ENCODE measurements at regions not wholly inside any gene's neighbourhood (a gene's known extent, or its start where the extent isn't known, plus 50 kb on each side); places are given as distances from the start of the nearest gene placed in this dataset.

- Histone ChIP-seq H3K9me1 (replicated peaks; ENCODE audit: control insufficient read depth, extremely low read depth, insufficient read depth, low read length) (no peaks in the 10 kb centered on the region), H3K27ac (ENCODE audit: insufficient read depth, low read depth, low read length) (no peak overlapping the region), H4K20me1 (replicated peaks; ENCODE audit: control insufficient read depth, extremely low read depth, insufficient read depth, low read length) (no peaks in the 10 kb centered on the region), H3K4me2 (ENCODE audit: insufficient read depth, low read length) (no peak overlapping the region), H3K27me3 (ENCODE audit: control insufficient read depth in 2 of 2, insufficient read depth in 2 of 2, low read length in 2 of 2) (peaks cover 2 to 3% of the 10 kb centered on the region in 2 experiments), H3K4me1 (ENCODE audit: control insufficient read depth, extremely low read depth, insufficient read depth, low read length) (peaks cover 5% of the 10 kb centered on the region), H3K9ac (replicated peaks; ENCODE audit: extremely low read depth, insufficient read depth, low read length) (no peak overlapping the region), H2AFZ (ENCODE audit: low read depth, low read length) (no peak overlapping the region), H3K4me3 (replicated peaks in 1 of 3; ENCODE audit: insufficient read depth in 1 of 3, low read depth in 1 of 3, low read length in 3 of 3) (no peak overlapping the region), H3K79me2 (ENCODE audit: control insufficient read depth, insufficient read depth, low read length) (no peaks in the 10 kb centered on the region), H3K36me3 (ENCODE audit: control insufficient read depth in 2 of 2, extremely low read depth in 1 of 2, insufficient read depth in 2 of 2, low read length in 2 of 2) (no peaks in the 10 kb centered on the region), H3K9me3 (replicated peaks; ENCODE audit: control insufficient read depth, insufficient read depth, low read length) (no peaks in the 10 kb centered on the region)
- POLR2A ChIA-PET = no interaction called here
- CTCF ChIA-PET = no interaction called here
- intact Hi-C loops (cut with micrococcal nuclease) (no loop called here), dilution Hi-C loops (cut with MboI; ENCODE audit: extremely low pct_ligation_motif_present, low sequenced_read_pairs) (no loop called here)
- BruUV-seq (replicated peaks) = no TSS peak
- FAIRE-seq = no peak
- no peak for DNase-seq (ENCODE audit: low read depth, low spot score)
- no peak for TF ChIP-seq MAX (IDR thresholded peaks at IDR 0.05; ENCODE audit: insufficient read depth, insufficient read length)
- TF ChIP-seq MYC (IDR thresholded peaks at IDR 0.05; ENCODE audit: low read depth, low read length) = no peak
- no peak for TF ChIP-seq EZH2 (IDR thresholded peaks at IDR 0.05; ENCODE audit: borderline replicate concordance, low read depth, low read length, severe bottlenecking)
- TF ChIP-seq POLR2A (IDR thresholded peaks at IDR 0.05; ENCODE audit: low read depth, low read length) = no peak
Observed at GRCh38 chr4:42267724-42268123, 115.3 kb upstream of the BEND4 start.

GRCh38 chr4:42268824-42269223 is 116.4 kb upstream of the BEND4 start:
- H4K20me1 ChIP-seq (replicated peaks; ENCODE audit: control insufficient read depth, extremely low read depth, insufficient read depth, low read length) = no peaks in the 10 kb centered on the region
- H3K79me2 ChIP-seq (ENCODE audit: control insufficient read depth, insufficient read depth, low read length) = no peaks in the 10 kb centered on the region
- no peaks in the 10 kb centered on the region for H3K9me1 ChIP-seq (replicated peaks; ENCODE audit: control insufficient read depth, extremely low read depth, insufficient read depth, low read length)
- FAIRE-seq = no peak
- no peak overlapping the region for H3K4me2 ChIP-seq (ENCODE audit: insufficient read depth, low read length)
- H3K4me3 ChIP-seq (replicated peaks in 1 of 3; ENCODE audit: insufficient read depth in 1 of 3, low read depth in 1 of 3, low read length in 3 of 3) = no peak overlapping the region
- H2AFZ ChIP-seq (ENCODE audit: low read depth, low read length) = no peak overlapping the region
- no peak for DNase-seq (ENCODE audit: low read depth, low spot score)
- ChIA-PET POLR2A (interaction anchor here (0.6 kb wide), 1 partner anchor 601 kb away, joined by 6 read pairs; no protein-coding TSS in a partner anchor), CTCF (interaction anchor here (3.1 kb wide), 1 partner anchor 11 kb away, joined by 11 read pairs; no protein-coding TSS in a partner anchor)
- BruUV-seq (replicated peaks) = no TSS peak
- H3K27me3 ChIP-seq (ENCODE audit: control insufficient read depth in 2 of 2, insufficient read depth in 2 of 2, low read length in 2 of 2) = peaks cover 2 to 3% of the 10 kb centered on the region in 2 experiments
- H3K9ac ChIP-seq (replicated peaks; ENCODE audit: extremely low read depth, insufficient read depth, low read length) = no peak overlapping the region
- intact Hi-C loops (cut with micrococcal nuclease) (no loop called here), dilution Hi-C loops (cut with MboI; ENCODE audit: extremely low pct_ligation_motif_present, low sequenced_read_pairs) (no loop called here)
- no peaks in the 10 kb centered on the region for H3K9me3 ChIP-seq (replicated peaks; ENCODE audit: control insufficient read depth, insufficient read depth, low read length)
- no peaks in the 10 kb centered on the region for H3K36me3 ChIP-seq (ENCODE audit: control insufficient read depth in 2 of 2, extremely low read depth in 1 of 2, insufficient read depth in 2 of 2, low read length in 2 of 2)
- no peak overlapping the region for H3K27ac ChIP-seq (ENCODE audit: insufficient read depth, low read depth, low read length)
- H3K4me1 ChIP-seq (ENCODE audit: control insufficient read depth, extremely low read depth, insufficient read depth, low read length) = no peaks in the 10 kb centered on the region
- TF ChIP-seq MYC (IDR thresholded peaks at IDR 0.05; ENCODE audit: low read depth, low read length) (no peak), FOS (IDR thresholded peaks at IDR 0.05; ENCODE audit: borderline replicate concordance, insufficient read depth, low read length) (no peak), GATA2 (IDR thresholded peaks at IDR 0.05; ENCODE audit: insufficient read depth, insufficient read length, low read depth, low read length) (no peak), POLR2A (IDR thresholded peaks at IDR 0.05; ENCODE audit: low read depth, low read length) (no peak), EZH2 (IDR thresholded peaks at IDR 0.05; ENCODE audit: borderline replicate concordance, low read depth, low read length, severe bottlenecking) (no peak), JUN (IDR thresholded peaks at IDR 0.05; ENCODE audit: borderline replicate concordance, insufficient read depth, insufficient read length, low read depth) (no peak)
- TF ChIP-seq, protein P1, sequence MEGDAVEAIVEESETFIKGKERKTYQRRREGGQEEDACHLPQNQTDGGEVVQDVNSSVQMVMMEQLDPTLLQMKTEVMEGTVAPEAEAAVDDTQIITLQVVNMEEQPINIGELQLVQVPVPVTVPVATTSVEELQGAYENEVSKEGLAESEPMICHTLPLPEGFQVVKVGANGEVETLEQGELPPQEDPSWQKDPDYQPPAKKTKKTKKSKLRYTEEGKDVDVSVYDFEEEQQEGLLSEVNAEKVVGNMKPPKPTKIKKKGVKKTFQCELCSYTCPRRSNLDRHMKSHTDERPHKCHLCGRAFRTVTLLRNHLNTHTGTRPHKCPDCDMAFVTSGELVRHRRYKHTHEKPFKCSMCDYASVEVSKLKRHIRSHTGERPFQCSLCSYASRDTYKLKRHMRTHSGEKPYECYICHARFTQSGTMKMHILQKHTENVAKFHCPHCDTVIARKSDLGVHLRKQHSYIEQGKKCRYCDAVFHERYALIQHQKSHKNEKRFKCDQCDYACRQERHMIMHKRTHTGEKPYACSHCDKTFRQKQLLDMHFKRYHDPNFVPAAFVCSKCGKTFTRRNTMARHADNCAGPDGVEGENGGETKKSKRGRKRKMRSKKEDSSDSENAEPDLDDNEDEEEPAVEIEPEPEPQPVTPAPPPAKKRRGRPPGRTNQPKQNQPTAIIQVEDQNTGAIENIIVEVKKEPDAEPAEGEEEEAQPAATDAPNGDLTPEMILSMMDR (IDR thresholded peaks at IDR 0.05; ENCODE audit: extremely low read depth in 1 of 2, insufficient read depth in 1 of 2, low read depth in 1 of 2, low read length in 2 of 2) = no peak

Measured in endothelial cell of umbilical vein (primary cell).